Stimulated activated naive CD4-positive, alpha-beta T cell treated with Interleukin-2 at 50 U/mL for 16 hours (primary cell): ENCODE measurements at regions not wholly inside any gene's neighbourhood (a gene's known extent, or its start where the extent isn't known, plus 50 kb on each side); places are given as distances from the start of the nearest gene placed in this dataset.

Experiments used
- DNase-seq: peaks from one replicate; lab custom pipeline; 2025; lab: John Stamatoyannopoulos, UW

- DNase-seq = no peak
Observed at GRCh38 chr9:18233311-18233710, 240.6 kb upstream of the ADAMTSL1 start.

GRCh38 chr9:18233776-18234445 is 240.0 kb upstream of the ADAMTSL1 start:
- DNase-seq = no peak

- no peak for DNase-seq
Observed at GRCh38 chr9:18235181-18235908, 238.6 kb upstream of the ADAMTSL1 start.

GRCh38 chr9:18236336-18236735 is 237.6 kb upstream of the ADAMTSL1 start:
- no peak for DNase-seq

- no peak for DNase-seq
Observed at GRCh38 chr9:18237776-18238175, 236.2 kb upstream of the ADAMTSL1 start.

- DNase-seq = no peak
Observed at GRCh38 chr9:18238254-18238653, 235.7 kb upstream of the ADAMTSL1 start.

- DNase-seq = no peak
Observed at GRCh38 chr9:18238752-18239447, 235.1 kb upstream of the ADAMTSL1 start.

- DNase-seq = no peak
Observed at GRCh38 chr9:18240213-18240612, 233.7 kb upstream of the ADAMTSL1 start.

- DNase-seq = no peak
Observed at GRCh38 chr9:18245911-18246310, 228.0 kb upstream of the ADAMTSL1 start.

GRCh38 chr9:18250053-18250452 is 223.9 kb upstream of the ADAMTSL1 start:
- DNase-seq = no peak

GRCh38 chr9:18253950-18254349 is 220.0 kb upstream of the ADAMTSL1 start:
- DNase-seq = no peak

- peak; percentile 43 for DNase-seq
Observed at GRCh38 chr9:18255158-18255629, 218.8 kb upstream of the ADAMTSL1 start.

GRCh38 chr9:18255747-18256146 is 218.2 kb upstream of the ADAMTSL1 start:
- no peak for DNase-seq

GRCh38 chr9:18256568-18256967 is 217.4 kb upstream of the ADAMTSL1 start:
- DNase-seq = no peak

GRCh38 chr9:18260521-18260920 is 213.4 kb upstream of the ADAMTSL1 start:
- DNase-seq = no peak

GRCh38 chr9:18261181-18261580 is 212.8 kb upstream of the ADAMTSL1 start:
- DNase-seq = no peak

GRCh38 chr9:18263377-18263776 is 210.6 kb upstream of the ADAMTSL1 start:
- no peak for DNase-seq

- DNase-seq = no peak
Observed at GRCh38 chr9:18268381-18268780, 205.6 kb upstream of the ADAMTSL1 start.

- DNase-seq = no peak
Observed at GRCh38 chr9:18269561-18269960, 204.4 kb upstream of the ADAMTSL1 start.

GRCh38 chr9:18274693-18275092 is 199.3 kb upstream of the ADAMTSL1 start:
- no peak for DNase-seq

GRCh38 chr9:18275313-18275990 is 198.5 kb upstream of the ADAMTSL1 start:
- no peak for DNase-seq

GRCh38 chr9:18281291-18281690 is 192.7 kb upstream of the ADAMTSL1 start:
- DNase-seq = no peak
